HL-60 (cell line): ENCODE measurements at regions not wholly inside any gene's neighbourhood (a gene's known extent, or its start where the extent isn't known, plus 50 kb on each side); places are given as distances from the start of the nearest gene placed in this dataset.

ENCODE experiments used
- DNase-seq, 2 experiments: peaks; one replicate each; pipeline ENCODE4 v3.0.0-alpha.2; 2010 to 2020; ENCODE audit warnings: low read depth in 1 of 2, low spot score in 1 of 2
- H3K27ac ChIP-seq: fragments of 250-450 bp; sonication (Bioruptor Pico); replicated peaks from 2 replicates; pipeline ENCODE4 v1.5.1; 2020; ENCODE audit warnings: mild to moderate bottlenecking, moderate library complexity
- H3K27me3 ChIP-seq: fragments of 250-450 bp; sonication (Bioruptor Pico); 2 replicates; pipeline ENCODE4 v1.5.1; 2021; ENCODE audit warnings: mild to moderate bottlenecking, moderate library complexity; ENCODE audit not compliant: insufficient read depth, poor library complexity, severe bottlenecking
- H3K4me3 ChIP-seq: replicated peaks from 2 replicates; pipeline ENCODE4 v1.5.1; 2011; ENCODE audit warnings: mild to moderate bottlenecking, control low read depth, low read length; ENCODE audit not compliant: insufficient read depth
- GABPA ChIP-seq: IDR thresholded peaks from 2 replicates; pipeline ENCODE4 v1.6.1; 2012; ENCODE audit warnings: low read depth
- POLR2AphosphoS5 ChIP-seq: IDR thresholded peaks from 2 replicates; pipeline ENCODE4 v1.6.1; 2012; ENCODE audit warnings: low read depth
- SPI1 ChIP-seq: IDR thresholded peaks from 2 replicates; pipeline ENCODE4 v1.6.1; 2012; ENCODE audit warnings: low read depth, mild to moderate bottlenecking, borderline replicate concordance
- TF ChIP-seq, protein P1 (sequence below): IDR thresholded peaks from 2 replicates; pipeline ENCODE4 v1.6.1; 2012; ENCODE audit warnings: low read depth; ENCODE audit not compliant: insufficient replicate concordance
- TF ChIP-seq, protein P2 (sequence below): IDR thresholded peaks from one replicate; pipeline ENCODE4 v1.5.1; 2011; ENCODE audit warnings: low read length, control low read depth, inconsistent platforms; ENCODE audit not compliant: insufficient read depth

DNA sequence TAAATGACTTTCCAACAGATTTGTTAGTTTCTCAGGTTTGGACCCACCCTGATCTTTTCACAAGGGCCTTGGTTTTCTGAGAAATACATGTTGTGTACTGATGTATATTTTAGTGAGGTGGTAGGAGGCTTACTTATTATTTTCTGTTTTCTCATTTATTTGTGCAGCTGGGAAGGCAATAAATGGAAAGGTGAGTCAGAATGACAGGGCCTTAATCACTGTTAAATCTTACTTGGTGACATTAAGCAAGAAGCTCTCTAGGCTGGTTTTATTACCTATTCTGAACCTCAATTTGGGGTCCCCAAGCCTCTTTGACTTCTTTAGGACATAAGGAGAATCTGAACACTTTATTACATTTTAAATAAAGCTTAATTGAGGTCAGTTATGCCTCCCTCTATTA is 214.0 kb upstream of the DAB2 start:
- Histone ChIP-seq H3K4me3 (no peak overlapping the region), H3K27me3 (no peaks in the 10 kb centered on the region), H3K27ac (no peak overlapping the region)
- TF ChIP-seq SPI1 (no peak), POLR2AphosphoS5 (no peak), GABPA (no peak)
- TF ChIP-seq, protein P1, sequence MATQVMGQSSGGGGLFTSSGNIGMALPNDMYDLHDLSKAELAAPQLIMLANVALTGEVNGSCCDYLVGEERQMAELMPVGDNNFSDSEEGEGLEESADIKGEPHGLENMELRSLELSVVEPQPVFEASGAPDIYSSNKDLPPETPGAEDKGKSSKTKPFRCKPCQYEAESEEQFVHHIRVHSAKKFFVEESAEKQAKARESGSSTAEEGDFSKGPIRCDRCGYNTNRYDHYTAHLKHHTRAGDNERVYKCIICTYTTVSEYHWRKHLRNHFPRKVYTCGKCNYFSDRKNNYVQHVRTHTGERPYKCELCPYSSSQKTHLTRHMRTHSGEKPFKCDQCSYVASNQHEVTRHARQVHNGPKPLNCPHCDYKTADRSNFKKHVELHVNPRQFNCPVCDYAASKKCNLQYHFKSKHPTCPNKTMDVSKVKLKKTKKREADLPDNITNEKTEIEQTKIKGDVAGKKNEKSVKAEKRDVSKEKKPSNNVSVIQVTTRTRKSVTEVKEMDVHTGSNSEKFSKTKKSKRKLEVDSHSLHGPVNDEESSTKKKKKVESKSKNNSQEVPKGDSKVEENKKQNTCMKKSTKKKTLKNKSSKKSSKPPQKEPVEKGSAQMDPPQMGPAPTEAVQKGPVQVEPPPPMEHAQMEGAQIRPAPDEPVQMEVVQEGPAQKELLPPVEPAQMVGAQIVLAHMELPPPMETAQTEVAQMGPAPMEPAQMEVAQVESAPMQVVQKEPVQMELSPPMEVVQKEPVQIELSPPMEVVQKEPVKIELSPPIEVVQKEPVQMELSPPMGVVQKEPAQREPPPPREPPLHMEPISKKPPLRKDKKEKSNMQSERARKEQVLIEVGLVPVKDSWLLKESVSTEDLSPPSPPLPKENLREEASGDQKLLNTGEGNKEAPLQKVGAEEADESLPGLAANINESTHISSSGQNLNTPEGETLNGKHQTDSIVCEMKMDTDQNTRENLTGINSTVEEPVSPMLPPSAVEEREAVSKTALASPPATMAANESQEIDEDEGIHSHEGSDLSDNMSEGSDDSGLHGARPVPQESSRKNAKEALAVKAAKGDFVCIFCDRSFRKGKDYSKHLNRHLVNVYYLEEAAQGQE: no peak
- TF ChIP-seq, protein P2, sequence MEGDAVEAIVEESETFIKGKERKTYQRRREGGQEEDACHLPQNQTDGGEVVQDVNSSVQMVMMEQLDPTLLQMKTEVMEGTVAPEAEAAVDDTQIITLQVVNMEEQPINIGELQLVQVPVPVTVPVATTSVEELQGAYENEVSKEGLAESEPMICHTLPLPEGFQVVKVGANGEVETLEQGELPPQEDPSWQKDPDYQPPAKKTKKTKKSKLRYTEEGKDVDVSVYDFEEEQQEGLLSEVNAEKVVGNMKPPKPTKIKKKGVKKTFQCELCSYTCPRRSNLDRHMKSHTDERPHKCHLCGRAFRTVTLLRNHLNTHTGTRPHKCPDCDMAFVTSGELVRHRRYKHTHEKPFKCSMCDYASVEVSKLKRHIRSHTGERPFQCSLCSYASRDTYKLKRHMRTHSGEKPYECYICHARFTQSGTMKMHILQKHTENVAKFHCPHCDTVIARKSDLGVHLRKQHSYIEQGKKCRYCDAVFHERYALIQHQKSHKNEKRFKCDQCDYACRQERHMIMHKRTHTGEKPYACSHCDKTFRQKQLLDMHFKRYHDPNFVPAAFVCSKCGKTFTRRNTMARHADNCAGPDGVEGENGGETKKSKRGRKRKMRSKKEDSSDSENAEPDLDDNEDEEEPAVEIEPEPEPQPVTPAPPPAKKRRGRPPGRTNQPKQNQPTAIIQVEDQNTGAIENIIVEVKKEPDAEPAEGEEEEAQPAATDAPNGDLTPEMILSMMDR: no peak
- DNase-seq: no peak

DNA sequence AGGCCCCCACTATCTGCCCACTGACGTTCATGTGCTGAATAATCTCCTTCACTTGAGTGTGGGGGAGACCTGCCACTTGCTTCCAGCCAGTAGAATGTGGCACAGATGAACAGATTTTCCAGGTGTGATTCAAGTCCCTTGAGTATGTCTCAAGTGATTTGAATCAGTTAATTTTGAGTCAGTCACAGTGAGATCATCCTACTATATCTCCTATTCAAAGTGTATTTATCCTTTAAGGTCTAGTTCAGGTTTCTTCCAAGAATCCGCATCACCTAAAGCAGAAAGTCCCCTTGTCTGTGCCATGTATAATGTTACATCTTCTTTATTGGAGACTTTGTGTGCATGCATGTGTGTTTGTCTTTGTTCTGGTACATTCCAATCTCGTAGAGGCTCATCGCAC is 208.3 kb upstream of the DAB2 start:
- no peak for DNase-seq
- no peak overlapping the region for H3K27ac ChIP-seq
- TF ChIP-seq POLR2AphosphoS5 (no peak), GABPA (no peak), SPI1 (no peak)
- TF ChIP-seq, protein P1: no peak
- TF ChIP-seq, protein P2: no peak
- H3K4me3 ChIP-seq: no peak overlapping the region
- H3K27me3 ChIP-seq: no peaks in the 10 kb centered on the region

DNA sequence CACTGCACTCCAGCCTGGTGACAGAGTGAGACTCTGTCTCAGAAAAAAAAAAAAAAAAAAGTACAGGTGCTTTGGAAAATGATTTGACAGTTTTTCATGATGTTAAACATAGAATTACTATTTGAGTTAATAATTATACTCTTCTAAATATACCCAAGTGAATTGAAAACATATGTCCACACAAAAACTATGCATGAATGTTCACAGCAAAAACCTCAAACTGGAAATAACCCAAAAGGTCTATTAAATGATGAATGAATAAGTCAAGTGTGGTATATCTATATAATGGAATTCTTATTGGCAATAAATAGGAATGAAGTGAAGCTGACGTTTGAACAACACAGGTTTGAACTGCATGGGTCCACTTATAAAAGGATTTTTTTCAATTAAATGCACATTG is 207.2 kb upstream of the DAB2 start:
- DNase-seq: no peak
- Histone ChIP-seq H3K27ac (no peak overlapping the region), H3K4me3 (no peak overlapping the region)

More for the DNA sequence above, 207.2 kb upstream of the DAB2 start:
- TF ChIP-seq GABPA: no peak
- TF ChIP-seq, protein P2: no peak
- TF ChIP-seq, protein P1: no peak
- no peak for TF ChIP-seq SPI1
- no peak for TF ChIP-seq POLR2AphosphoS5
- H3K27me3 ChIP-seq: no peaks in the 10 kb centered on the region
